ENCODE measurements at regions not wholly inside any gene's neighbourhood (a gene's known extent, or its start where the extent isn't known, plus 50 kb on each side); places are given as distances from the start of the nearest gene placed in this dataset.

- H3K79me2 ChIP-seq (ENCODE audit: control insufficient read depth, insufficient read depth, low read length) = no peaks in the 10 kb centered on the region
- no peak for DNase-seq (ENCODE audit: low read depth in 2 of 2)
- H3K27me3 ChIP-seq (ENCODE audit: control insufficient read depth, insufficient read depth, low read length) = no peaks in the 10 kb centered on the region
- TF ChIP-seq EZH2 (IDR thresholded peaks at IDR 0.05; ENCODE audit: low read length, missing control alignments) (no peak), CTCF (conservative IDR thresholded peaks at IDR 0.05 in 1 of 2, IDR thresholded peaks at IDR 0.05 in 1 of 2; ENCODE audit: low read depth in 1 of 2, low read length in 2 of 2) (no peak)
- H3K9ac ChIP-seq (ENCODE audit: insufficient read depth, low read length) = no peak overlapping the region
- H3K27ac ChIP-seq (ENCODE audit: insufficient read depth, low read length) = no peak overlapping the region
- H3K9me3 ChIP-seq (ENCODE audit: control insufficient read depth, insufficient read depth, low read depth, low read length) = no peaks in the 10 kb centered on the region
- no peak overlapping the region for H3K4me2 ChIP-seq (ENCODE audit: extremely low read depth, insufficient read depth, low read length)
- no peak overlapping the region for H3K4me3 ChIP-seq (replicated peaks in 1 of 4; ENCODE audit: control extremely low read depth in 1 of 4, insufficient read depth in 1 of 4, low read depth in 3 of 4, low read length in 4 of 4)
- no peak overlapping the region for H2AFZ ChIP-seq (ENCODE audit: low read length)
- H4K20me1 ChIP-seq (ENCODE audit: control insufficient read depth, extremely low read depth, insufficient read depth, low read length) = no peaks in the 10 kb centered on the region
- H3K4me1 ChIP-seq (ENCODE audit: control insufficient read depth, extremely low read depth, insufficient read depth, low read length) = no peaks in the 10 kb centered on the region
- no peaks in the 10 kb centered on the region for H3K36me3 ChIP-seq (ENCODE audit: control insufficient read depth, insufficient read depth, low read length)
Observed at GRCh38 chr18:27540111-27540510, 355.0 kb upstream of the CHST9 start.

GRCh38 chr18:27528925-27529521 is 343.9 kb upstream of the CHST9 start:
- no peak overlapping the region for H3K9ac ChIP-seq (ENCODE audit: insufficient read depth, low read length)
- no peak overlapping the region for H3K4me3 ChIP-seq (replicated peaks in 1 of 4; ENCODE audit: control extremely low read depth in 1 of 4, insufficient read depth in 1 of 4, low read depth in 3 of 4, low read length in 4 of 4)
- TF ChIP-seq EZH2 (IDR thresholded peaks at IDR 0.05; ENCODE audit: low read length, missing control alignments) = no peak
- no peaks in the 10 kb centered on the region for H3K27me3 ChIP-seq (ENCODE audit: control insufficient read depth, insufficient read depth, low read length)
- H3K79me2 ChIP-seq (ENCODE audit: control insufficient read depth, insufficient read depth, low read length) = no peaks in the 10 kb centered on the region
- no peak for DNase-seq (ENCODE audit: low read depth in 2 of 2)
- H4K20me1 ChIP-seq (ENCODE audit: control insufficient read depth, extremely low read depth, insufficient read depth, low read length) = no peaks in the 10 kb centered on the region
- H3K9me3 ChIP-seq (ENCODE audit: control insufficient read depth, insufficient read depth, low read depth, low read length) = no peaks in the 10 kb centered on the region
- no peak overlapping the region for H2AFZ ChIP-seq (ENCODE audit: low read length)
- H3K36me3 ChIP-seq (ENCODE audit: control insufficient read depth, insufficient read depth, low read length) = no peaks in the 10 kb centered on the region
- no peak overlapping the region for H3K27ac ChIP-seq (ENCODE audit: insufficient read depth, low read length)
- H3K4me2 ChIP-seq (ENCODE audit: extremely low read depth, insufficient read depth, low read length) = no peak overlapping the region
- H3K4me1 ChIP-seq (ENCODE audit: control insufficient read depth, extremely low read depth, insufficient read depth, low read length) = no peaks in the 10 kb centered on the region

GRCh38 chr18:27527856-27528255 is 342.7 kb upstream of the CHST9 start:
- Histone ChIP-seq H3K4me1 (ENCODE audit: control insufficient read depth, extremely low read depth, insufficient read depth, low read length) (no peaks in the 10 kb centered on the region), H4K20me1 (ENCODE audit: control insufficient read depth, extremely low read depth, insufficient read depth, low read length) (no peaks in the 10 kb centered on the region), H2AFZ (ENCODE audit: low read length) (no peak overlapping the region), H3K4me3 (replicated peaks in 1 of 4; ENCODE audit: control extremely low read depth in 1 of 4, insufficient read depth in 1 of 4, low read depth in 3 of 4, low read length in 4 of 4) (no peak overlapping the region), H3K4me2 (ENCODE audit: extremely low read depth, insufficient read depth, low read length) (no peak overlapping the region), H3K27ac (ENCODE audit: insufficient read depth, low read length) (no peak overlapping the region), H3K27me3 (ENCODE audit: control insufficient read depth, insufficient read depth, low read length) (no peaks in the 10 kb centered on the region), H3K9ac (ENCODE audit: insufficient read depth, low read length) (no peak overlapping the region), H3K36me3 (ENCODE audit: control insufficient read depth, insufficient read depth, low read length) (no peaks in the 10 kb centered on the region), H3K79me2 (ENCODE audit: control insufficient read depth, insufficient read depth, low read length) (no peaks in the 10 kb centered on the region), H3K9me3 (ENCODE audit: control insufficient read depth, insufficient read depth, low read depth, low read length) (no peaks in the 10 kb centered on the region)
- no peak for TF ChIP-seq CTCF (conservative IDR thresholded peaks at IDR 0.05 in 1 of 2, IDR thresholded peaks at IDR 0.05 in 1 of 2; ENCODE audit: low read depth in 1 of 2, low read length in 2 of 2)
- no peak for TF ChIP-seq EZH2 (IDR thresholded peaks at IDR 0.05; ENCODE audit: low read length, missing control alignments)
- DNase-seq (ENCODE audit: low read depth in 2 of 2) = no peak

Data from fibroblast of lung (primary cell).